WI38 (cell line): ENCODE measurements at regions not wholly inside any gene's neighbourhood (a gene's known extent, or its start where the extent isn't known, plus 50 kb on each side); places are given as distances from the start of the nearest gene placed in this dataset.

Experiments
- H3K4me3 ChIP-seq: 2 replicates; pipeline ENCODE4 v1.5.1; 2011; ENCODE audit warnings: low read depth, mild to moderate bottlenecking, control low read depth, low read length
- TF ChIP-seq, protein P1 (sequence below): IDR thresholded peaks from 2 replicates; pipeline ENCODE4 v1.5.1; 2012; ENCODE audit warnings: low read depth, mild to moderate bottlenecking, control low read depth, low read length

DNA sequence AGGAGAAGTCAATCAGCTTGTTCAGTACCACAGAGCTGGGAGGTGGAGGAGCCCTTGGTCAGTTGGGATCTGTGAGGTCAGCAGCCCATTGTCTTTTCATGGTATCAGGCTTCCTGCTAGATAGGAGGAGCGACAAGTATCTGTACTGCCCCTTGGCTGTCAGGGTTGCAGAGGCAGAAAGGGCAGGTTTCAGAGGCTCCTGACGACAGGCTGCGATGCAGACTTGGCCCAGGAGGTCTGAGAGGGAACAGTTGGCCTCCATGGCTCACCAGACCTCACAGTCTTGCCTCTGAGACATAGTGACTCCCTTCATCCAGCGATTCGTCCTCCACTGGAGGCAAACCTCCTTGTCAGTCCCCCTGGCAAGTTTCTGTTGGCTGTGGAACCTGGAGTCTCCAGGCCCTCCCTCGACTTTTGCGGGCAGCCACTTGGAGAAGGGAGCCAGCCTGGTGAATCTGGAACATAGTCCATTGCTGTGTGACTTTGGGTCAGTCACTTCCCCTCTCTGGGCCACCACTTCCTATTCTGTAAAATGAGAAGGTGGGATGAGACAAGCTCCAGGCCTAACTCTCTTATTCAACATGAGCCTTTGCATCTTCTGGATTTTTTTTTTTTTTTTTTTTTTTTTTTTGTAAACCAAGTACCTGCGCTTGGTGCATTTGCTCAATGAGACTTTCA lies 177.9 kb upstream of the TLE3 start:
- no peak overlapping the region for H3K4me3 ChIP-seq
- TF ChIP-seq, protein P1, sequence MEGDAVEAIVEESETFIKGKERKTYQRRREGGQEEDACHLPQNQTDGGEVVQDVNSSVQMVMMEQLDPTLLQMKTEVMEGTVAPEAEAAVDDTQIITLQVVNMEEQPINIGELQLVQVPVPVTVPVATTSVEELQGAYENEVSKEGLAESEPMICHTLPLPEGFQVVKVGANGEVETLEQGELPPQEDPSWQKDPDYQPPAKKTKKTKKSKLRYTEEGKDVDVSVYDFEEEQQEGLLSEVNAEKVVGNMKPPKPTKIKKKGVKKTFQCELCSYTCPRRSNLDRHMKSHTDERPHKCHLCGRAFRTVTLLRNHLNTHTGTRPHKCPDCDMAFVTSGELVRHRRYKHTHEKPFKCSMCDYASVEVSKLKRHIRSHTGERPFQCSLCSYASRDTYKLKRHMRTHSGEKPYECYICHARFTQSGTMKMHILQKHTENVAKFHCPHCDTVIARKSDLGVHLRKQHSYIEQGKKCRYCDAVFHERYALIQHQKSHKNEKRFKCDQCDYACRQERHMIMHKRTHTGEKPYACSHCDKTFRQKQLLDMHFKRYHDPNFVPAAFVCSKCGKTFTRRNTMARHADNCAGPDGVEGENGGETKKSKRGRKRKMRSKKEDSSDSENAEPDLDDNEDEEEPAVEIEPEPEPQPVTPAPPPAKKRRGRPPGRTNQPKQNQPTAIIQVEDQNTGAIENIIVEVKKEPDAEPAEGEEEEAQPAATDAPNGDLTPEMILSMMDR = no peak

DNA sequence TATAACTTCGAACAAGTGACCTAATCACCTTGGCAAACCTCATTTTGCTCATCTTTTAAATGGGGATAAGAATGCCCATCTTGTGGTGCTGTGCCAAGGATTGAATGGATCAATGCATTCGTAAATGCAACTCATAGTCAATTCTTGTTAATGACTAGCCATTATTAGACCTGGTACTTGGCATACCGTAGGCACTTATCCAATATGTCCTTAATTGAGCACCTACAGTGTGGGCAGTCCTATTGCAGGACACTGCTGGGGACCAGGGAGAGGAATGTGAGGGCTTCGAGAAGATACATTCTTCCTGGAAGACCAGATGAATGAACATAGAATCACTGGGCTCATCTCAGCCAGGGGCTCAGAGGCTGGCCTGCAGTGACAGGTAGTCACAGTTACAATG lies 177.2 kb upstream of the TLE3 start:
- TF ChIP-seq, protein P1 = no peak
- H3K4me3 ChIP-seq = no peak overlapping the region

DNA sequence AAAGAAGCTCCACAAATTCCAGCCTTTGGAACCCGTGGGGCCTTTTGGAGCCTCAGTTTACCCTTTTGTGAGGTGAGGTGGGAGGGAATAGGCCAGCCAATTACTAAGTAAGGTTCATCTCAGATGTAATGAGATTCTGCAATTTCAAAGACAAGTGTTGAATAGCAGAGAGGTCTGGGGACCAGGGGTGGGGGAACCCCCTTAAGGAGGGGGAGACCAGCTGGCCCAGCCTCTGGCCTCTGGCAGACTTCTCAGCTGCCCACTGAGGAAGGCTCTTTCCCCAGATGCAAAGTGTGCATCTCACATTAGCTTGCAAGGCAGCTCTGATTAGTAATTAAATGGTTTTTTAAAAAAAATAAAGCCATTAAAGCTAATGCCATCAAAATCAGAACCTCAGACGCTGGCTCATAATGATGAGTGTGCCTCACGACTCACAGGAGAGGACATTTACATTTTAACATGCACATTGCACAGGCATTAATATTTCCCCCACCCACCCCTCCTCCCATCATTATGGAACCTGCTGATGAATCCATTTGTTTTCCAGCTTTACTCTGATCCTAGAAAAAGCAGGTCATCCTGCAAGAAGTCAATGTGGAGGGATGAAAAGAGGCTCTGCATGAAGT lies 176.7 kb upstream of the TLE3 start:
- TF ChIP-seq, protein P1 = no peak
- H3K4me3 ChIP-seq = no peak overlapping the region

DNA sequence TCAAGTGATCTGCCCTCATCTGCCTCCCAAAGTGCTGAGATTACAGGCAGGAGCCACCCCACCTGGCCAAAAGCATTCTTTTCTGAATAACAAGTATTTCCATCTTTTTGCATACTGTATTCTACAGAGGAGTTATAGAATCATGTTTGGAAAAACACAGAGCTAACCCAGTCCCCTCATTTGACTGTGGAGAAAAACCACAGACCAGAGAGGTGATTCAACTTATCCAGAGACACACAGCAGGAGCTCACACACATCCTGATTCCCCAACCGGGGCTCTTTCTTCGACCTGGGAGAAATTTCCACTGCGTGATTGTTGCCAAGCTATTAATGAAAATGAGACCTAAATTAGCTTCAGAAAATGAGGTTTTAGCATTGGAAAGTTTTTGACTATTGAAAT lies 176.1 kb upstream of the TLE3 start:
- TF ChIP-seq, protein P1 = no peak
- H3K4me3 ChIP-seq = no peak overlapping the region

DNA sequence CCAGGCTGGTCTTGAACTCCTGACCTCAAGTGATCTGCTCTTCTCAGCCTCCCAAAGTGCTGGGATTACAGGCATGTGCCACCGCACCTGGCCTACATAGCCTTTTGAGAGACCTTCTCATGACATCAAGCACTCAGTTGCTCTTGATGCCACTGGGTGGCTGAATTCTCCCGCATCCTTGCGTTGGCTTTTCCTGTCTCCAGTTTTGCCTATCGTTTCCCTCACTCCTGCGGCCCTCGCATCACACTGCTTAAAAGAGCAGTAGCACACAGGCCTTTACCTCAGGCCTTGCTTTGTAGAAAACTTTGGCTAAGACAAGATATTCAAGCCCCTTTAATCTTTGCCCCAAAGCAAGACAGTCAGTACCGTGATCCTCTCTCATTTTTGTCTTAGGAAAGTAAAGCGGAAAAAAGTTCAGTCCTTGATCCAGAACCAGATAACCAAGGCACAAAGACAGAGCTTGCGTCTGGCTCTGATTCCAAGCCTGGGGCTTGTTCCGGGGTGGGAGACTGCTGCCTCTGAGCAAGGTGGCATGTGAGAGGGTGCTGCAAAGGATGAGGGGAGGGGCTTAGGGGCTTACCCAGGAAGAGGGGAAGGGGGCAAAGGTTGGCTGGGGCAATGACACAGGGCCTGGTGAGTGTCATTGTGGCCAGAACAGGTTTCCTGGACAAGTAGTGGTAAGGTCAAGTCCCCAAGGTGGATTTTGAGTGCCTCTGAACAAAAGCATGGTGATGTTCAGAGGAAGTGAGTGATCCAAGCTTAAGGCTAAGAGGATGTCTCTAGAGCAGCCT lies 175.0 kb upstream of the TLE3 start:
- TF ChIP-seq, protein P1 = no peak
- H3K4me3 ChIP-seq = no peak overlapping the region

DNA sequence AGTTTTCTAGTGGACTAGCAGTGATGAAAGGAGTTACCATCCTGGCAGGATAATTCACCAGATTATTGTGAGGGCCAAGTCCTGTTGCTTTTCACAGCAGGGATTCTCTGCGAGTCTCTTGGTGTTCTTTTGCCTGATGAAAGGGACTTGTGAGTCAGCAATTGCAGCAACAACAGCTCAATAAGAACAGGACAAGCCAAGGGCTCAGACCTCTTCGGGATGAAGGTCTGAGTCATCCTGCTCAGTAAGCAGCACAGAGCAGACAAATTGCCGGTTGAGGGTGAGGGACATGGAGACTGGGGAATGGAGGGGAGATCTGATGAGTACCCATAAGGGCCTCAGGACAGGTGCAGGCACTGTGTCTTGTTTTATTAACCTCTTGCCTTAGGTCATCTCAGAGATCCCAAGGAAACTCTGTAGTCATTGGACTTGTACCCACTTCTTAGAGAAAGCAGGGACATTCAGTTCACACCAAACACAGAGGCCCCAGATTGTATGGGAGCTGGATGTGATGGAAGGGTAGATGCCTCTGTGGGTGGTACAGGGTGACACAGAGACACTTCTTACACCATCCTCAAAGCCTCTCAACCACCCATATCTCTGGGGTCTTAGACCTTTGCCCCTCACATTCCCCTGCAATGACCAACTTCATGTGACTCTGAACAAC lies 173.8 kb upstream of the TLE3 start:
- no peak overlapping the region for H3K4me3 ChIP-seq
- TF ChIP-seq, protein P1 = no peak
